Inflammatory macrophage (primary cell): ENCODE measurements at regions not wholly inside any gene's neighbourhood (a gene's known extent, or its start where the extent isn't known, plus 50 kb on each side); places are given as distances from the start of the nearest gene placed in this dataset.

Experiments
- DNase-seq, 2 donors: peaks; one replicate each; pipeline ENCODE4 v3.0.0-alpha.2; 2020 to 2022

GRCh38 chr11:88404932-88405710 lies 67.6 kb upstream of the CTSC start:
- peak; percentile 24 to 51 for DNase-seq

GRCh38 chr11:88404391-88404790 lies 66.9 kb upstream of the CTSC start:
- DNase-seq: no peak

- DNase-seq: no peak
These were observed 65.2 kb upstream of the CTSC start for GRCh38 chr11:88402784-88403183.

GRCh38 chr11:88402192-88402715 lies 64.7 kb upstream of the CTSC start:
- peak; percentile 80 to 92 for DNase-seq

GRCh38 chr11:88398791-88399570 lies 61.4 kb upstream of the CTSC start:
- no peak for DNase-seq

- DNase-seq: no peak
These were observed 60.8 kb upstream of the CTSC start for GRCh38 chr11:88398372-88398771.

- DNase-seq: no peak
These were observed 52.7 kb upstream of the CTSC start for GRCh38 chr11:88390254-88390653.

GRCh38 chr11:88387957-88388356 lies 50.4 kb upstream of the CTSC start:
- no peak for DNase-seq
